Endothelial cell of umbilical vein (primary cell): ENCODE measurements at regions not wholly inside any gene's neighbourhood (a gene's known extent, or its start where the extent isn't known, plus 50 kb on each side); places are given as distances from the start of the nearest gene placed in this dataset.
"Not testable (repeated sequence)": the region's sequence is repeated elsewhere in the genome, so short reads cannot be mapped to it uniquely, and the experiment has no call there.

Experiments used
- BruUV-seq: library from RNA; stranded (reverse); fragments of 400-500 nt; replicated peaks from 2 replicates; lab custom pipeline; 2021; lab: Mats Ljungman, UMichigan
- CTCF ChIA-PET: fragments of 300-600, 350-600 bp; sonication (Branson Sonifier 250); formaldehyde crosslinking; loops from one replicate; lab custom pipeline; 2021; ENCODE audit warnings: antibody characterized with exemption, inconsistent platforms; lab: Charles Lee
- POLR2A ChIA-PET: fragments of 300-600, 350-600 bp; sonication (Branson Sonifier 250); formaldehyde crosslinking; loops from one replicate; lab custom pipeline; 2021; ENCODE audit warnings: antibody characterized with exemption, inconsistent platforms; lab: Charles Lee
- DNase-seq: peaks from one replicate; pipeline ENCODE4 v3.0.0-alpha.2; 2011; ENCODE audit warnings: low read depth, low spot score
- FAIRE-seq: peaks from 2 replicates; lab custom pipeline; 2011; peaks lifted over from hg19 to GRCh38; lab: Jason Lieb, UNC
- H2AFZ ChIP-seq: 2 replicates; pipeline ENCODE4 v1.6.0; 2012; ENCODE audit warnings: low read depth, low read length, control low read depth, inconsistent platforms
- H3K27ac ChIP-seq: 2 replicates; pipeline ENCODE4 v1.5.1; 2011; ENCODE audit warnings: low read depth, mild to moderate bottlenecking, control low read depth, low read length, moderate library complexity; ENCODE audit not compliant: insufficient read depth
- H3K27me3 ChIP-seq, 2 experiments: 2 replicates each; pipeline versions ENCODE4 v1.6.0 to v1.6.1; 2011; ENCODE audit warnings: low read length in 2 of 2, mixed read lengths in 1 of 2; ENCODE audit not compliant: control insufficient read depth in 2 of 2, insufficient read depth in 2 of 2
- H3K36me3 ChIP-seq, 2 experiments: 2 replicates in 1 of 2; 3 replicates in 1 of 2; pipeline ENCODE4 v1.5.1; 2011; ENCODE audit warnings: low read length in 2 of 2, mild to moderate bottlenecking in 1 of 2, moderate library complexity in 1 of 2; ENCODE audit not compliant: control insufficient read depth in 2 of 2, insufficient read depth in 2 of 2; ENCODE audit errors: extremely low read depth in 1 of 2
- H3K4me1 ChIP-seq: 3 replicates; pipeline ENCODE4 v1.5.1; 2011; ENCODE audit warnings: mild to moderate bottlenecking, low read length; ENCODE audit not compliant: control insufficient read depth, insufficient read depth; ENCODE audit errors: extremely low read depth
- H3K4me2 ChIP-seq: 2 replicates; pipeline ENCODE4 v1.6.1; 2011; ENCODE audit warnings: low read length, control low read depth, mixed read lengths; ENCODE audit not compliant: insufficient read depth
- H3K4me3 ChIP-seq, 3 experiments: fragments of 200-600 bp in 1 of 3; sonication (generic), shearing (Covaris generic) in 1 of 3; replicated peaks in 1 of 3; 2 replicates each; pipeline ENCODE4 v1.5.1; 2011 to 2016; ENCODE audit warnings: control low read depth in 3 of 3, low read length in 3 of 3, mild to moderate bottlenecking in 2 of 3, inconsistent platforms in 1 of 3, low read depth in 1 of 3, moderate library complexity in 1 of 3; ENCODE audit not compliant: insufficient read depth in 1 of 3
- H3K79me2 ChIP-seq: 2 replicates; pipeline ENCODE4 v1.6.0; 2012; ENCODE audit warnings: low read length, inconsistent platforms; ENCODE audit not compliant: control insufficient read depth, insufficient read depth
- H3K9ac ChIP-seq: replicated peaks from 2 replicates; pipeline ENCODE3; 2011; ENCODE audit warnings: low read length, control low read depth; ENCODE audit not compliant: insufficient read depth; ENCODE audit errors: extremely low read depth
- H3K9me1 ChIP-seq: replicated peaks from 3 replicates; pipeline ENCODE4 v1.6.0; 2011; ENCODE audit warnings: mild to moderate bottlenecking, low read length; ENCODE audit not compliant: control insufficient read depth, insufficient read depth; ENCODE audit errors: extremely low read depth
- H3K9me3 ChIP-seq: replicated peaks from 2 replicates; pipeline ENCODE4 v1.5.1; 2012; ENCODE audit warnings: low read length, inconsistent platforms; ENCODE audit not compliant: control insufficient read depth, insufficient read depth
- H4K20me1 ChIP-seq: replicated peaks from 2 replicates; pipeline ENCODE3; 2011; ENCODE audit warnings: mild to moderate bottlenecking, low read length; ENCODE audit not compliant: control insufficient read depth, insufficient read depth; ENCODE audit errors: extremely low read depth
- CTCF ChIP-seq, 2 donors: IDR thresholded peaks; 1 replicate in 1 of 2; 2 replicates in 1 of 2; pipeline ENCODE4 v1.5.1; 2011; ENCODE audit warnings: low read length in 2 of 2, mild to moderate bottlenecking in 2 of 2, moderate library complexity in 2 of 2, control low read depth in 1 of 2, inconsistent platforms in 1 of 2, low read depth in 1 of 2; ENCODE audit not compliant: insufficient read depth in 1 of 2; ENCODE audit errors: extremely low read depth in 1 of 2
- EZH2 ChIP-seq: IDR thresholded peaks from 2 replicates; pipeline ENCODE4 v1.6.1; 2012; ENCODE audit warnings: borderline replicate concordance, low read depth, mild to moderate bottlenecking, moderate library complexity, low read length, inconsistent platforms; ENCODE audit not compliant: severe bottlenecking
- GATA2 ChIP-seq: IDR thresholded peaks from 2 replicates; pipeline ENCODE4 v1.7.0; 2011; ENCODE audit warnings: low read depth, mild to moderate bottlenecking, moderate library complexity, mixed read lengths, low read length; ENCODE audit not compliant: insufficient read length, insufficient read depth
- MYC ChIP-seq: IDR thresholded peaks from one replicate; pipeline ENCODE4 v1.6.1; 2011; ENCODE audit warnings: mild to moderate bottlenecking, low read depth, low read length
- POLR2A ChIP-seq: IDR thresholded peaks from 2 replicates; pipeline ENCODE4 v1.6.1; 2012; ENCODE audit warnings: low read depth, mild to moderate bottlenecking, control low read depth, low read length
- POLR2AphosphoS5 ChIP-seq: IDR thresholded peaks from 2 replicates; pipeline ENCODE4 v1.6.1; 2012; ENCODE audit warnings: low read depth, mild to moderate bottlenecking, control low read depth, low read length, moderate library complexity; ENCODE audit not compliant: insufficient read depth
- dilution Hi-C: fragments of 300-500 bp; cut with MboI; formaldehyde crosslinking; loops from one replicate; pipeline ENCODE4 v1.15.0; 2019; ENCODE audit warnings: low sequenced_read_pairs; ENCODE audit not compliant: extremely low pct_ligation_motif_present
- intact Hi-C: fragments of 100-400 bp; cut with micrococcal nuclease; formaldehyde crosslinking; loops from one replicate; pipeline ENCODE4 v1.10.0; 2022

GRCh38 chr5:126683912-126684311, 83.2 kb downstream of the PHAX start:
- intact Hi-C loops = no loop called here
- TF ChIP-seq POLR2A (no peak), CTCF (IDR thresholded peaks at IDR 0.05; ENCODE audit: extremely low read depth in 1 of 2, insufficient read depth in 1 of 2, low read depth in 1 of 2, low read length in 2 of 2) (no peak), POLR2AphosphoS5 (no peak), MYC (no peak), EZH2 (no peak), GATA2 (no peak)
- H3K9me3 ChIP-seq = no peaks in the 10 kb centered on the region
- peaks cover 3 to 11% of the 10 kb centered on the region in 2 experiments for H3K27me3 ChIP-seq
- no TSS peak for BruUV-seq
- no peak for DNase-seq
- FAIRE-seq = no peak
- dilution Hi-C loops = no loop called here
- no peak overlapping the region for H3K9ac ChIP-seq
- H3K27ac ChIP-seq = no peak overlapping the region
- H3K36me3 ChIP-seq = no peaks in the 10 kb centered on the region
- no peak overlapping the region for H3K4me3 ChIP-seq
- H3K4me1 ChIP-seq = no peaks in the 10 kb centered on the region
- H3K4me2 ChIP-seq = no peak overlapping the region
- H2AFZ ChIP-seq = no peak overlapping the region
- no peaks in the 10 kb centered on the region for H3K9me1 ChIP-seq
- CTCF ChIA-PET = interaction anchor here (0.6 to 1.3 kb wide), 3 partner anchors 26 to 118 kb away, joined by 3 to 5 read pairs (median 3); no protein-coding TSS in a partner anchor
- no peaks in the 10 kb centered on the region for H3K79me2 ChIP-seq
- POLR2A ChIA-PET = no interaction called here
- H4K20me1 ChIP-seq = no peaks in the 10 kb centered on the region

- H3K9me1 ChIP-seq, H3K27ac ChIP-seq, H3K79me2 ChIP-seq, H3K27me3 ChIP-seq, H3K9me3 ChIP-seq, H2AFZ ChIP-seq, DNase-seq, POLR2A ChIA-PET, BruUV-seq, H3K4me1 ChIP-seq, H4K20me1 ChIP-seq, H3K9ac ChIP-seq, FAIRE-seq, H3K4me3 ChIP-seq, intact Hi-C loops, H3K36me3 ChIP-seq, H3K4me2 ChIP-seq, dilution Hi-C loops: not testable (repeated sequence)
- CTCF ChIA-PET = interaction anchor here (1.0 to 3.7 kb wide), 5 partner anchors 9 to 808 kb away, joined by 3 to 20 read pairs (median 5); no protein-coding TSS in a partner anchor
Measured at GRCh38 chr5:126684656-126685442, 84.1 kb downstream of the PHAX start.
